ENCODE measurements at regions not wholly inside any gene's neighbourhood (a gene's known extent, or its start where the extent isn't known, plus 50 kb on each side); places are given as distances from the start of the nearest gene placed in this dataset.

DNA sequence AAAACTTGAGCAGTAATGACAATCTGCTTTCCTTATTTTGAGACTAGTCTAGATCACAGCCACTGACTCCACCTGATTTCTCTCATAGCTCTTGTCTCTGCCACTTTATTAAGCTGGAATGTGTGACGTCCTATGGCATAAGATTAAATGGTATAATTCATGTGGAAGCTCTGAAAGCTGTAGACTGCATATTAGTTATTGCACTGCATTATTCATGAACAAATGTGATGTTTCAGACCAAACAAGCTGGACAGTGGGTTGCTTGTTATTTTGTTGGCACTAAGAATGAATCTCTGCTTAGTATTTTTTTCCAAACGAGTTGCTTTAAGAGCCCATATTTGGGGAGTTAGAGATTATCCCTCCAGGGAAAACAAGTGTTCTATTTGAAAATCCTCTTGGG is 1218.5 kb downstream of the SUCLG1 start:
- Histone ChIP-seq H3K27ac (ENCODE audit: extremely low read depth, low read depth, low read length) (no peak overlapping the region), H3K4me1 (ENCODE audit: control insufficient read depth, insufficient read depth, low read length) (no peaks in the 10 kb centered on the region), H3K9me3 (ENCODE audit: control insufficient read depth, insufficient read depth, low read depth, low read length) (no peaks in the 10 kb centered on the region), H3K36me3 (ENCODE audit: control insufficient read depth in 2 of 2, insufficient read depth in 1 of 2, low read length in 2 of 2) (no peaks in the 10 kb centered on the region), H3K4me3 (ENCODE audit: low read depth, low read length) (no peak overlapping the region)
- POLR2A ChIA-PET, result no interaction called here
- TF ChIP-seq ZNF558 (tag by site-specific recombination; IDR thresholded peaks at IDR 0.05), result no peak
- no peak for TF ChIP-seq ZNF610 (tag by site-specific recombination; IDR thresholded peaks at IDR 0.05; ENCODE audit: borderline replicate concordance)
- TF ChIP-seq ZBTB7A (tag by site-specific recombination; IDR thresholded peaks at IDR 0.05; ENCODE audit: low read depth), result no peak
- TF ChIP-seq ZNF114 (tag by site-specific recombination; IDR thresholded peaks at IDR 0.05), result no peak
- TF ChIP-seq ZEB2 (tag by site-specific recombination; IDR thresholded peaks at IDR 0.05), result no peak
- TF ChIP-seq ZSCAN23 (tag by site-specific recombination; IDR thresholded peaks at IDR 0.05), result no peak
- TF ChIP-seq, protein P1, sequence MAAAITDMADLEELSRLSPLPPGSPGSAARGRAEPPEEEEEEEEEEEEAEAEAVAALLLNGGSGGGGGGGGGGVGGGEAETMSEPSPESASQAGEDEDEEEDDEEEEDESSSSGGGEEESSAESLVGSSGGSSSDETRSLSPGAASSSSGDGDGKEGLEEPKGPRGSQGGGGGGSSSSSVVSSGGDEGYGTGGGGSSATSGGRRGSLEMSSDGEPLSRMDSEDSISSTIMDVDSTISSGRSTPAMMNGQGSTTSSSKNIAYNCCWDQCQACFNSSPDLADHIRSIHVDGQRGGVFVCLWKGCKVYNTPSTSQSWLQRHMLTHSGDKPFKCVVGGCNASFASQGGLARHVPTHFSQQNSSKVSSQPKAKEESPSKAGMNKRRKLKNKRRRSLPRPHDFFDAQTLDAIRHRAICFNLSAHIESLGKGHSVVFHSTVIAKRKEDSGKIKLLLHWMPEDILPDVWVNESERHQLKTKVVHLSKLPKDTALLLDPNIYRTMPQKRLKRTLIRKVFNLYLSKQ (tag by site-specific recombination; IDR thresholded peaks at IDR 0.05; ENCODE audit: borderline replicate concordance), result no peak
- TF ChIP-seq, protein P2, sequence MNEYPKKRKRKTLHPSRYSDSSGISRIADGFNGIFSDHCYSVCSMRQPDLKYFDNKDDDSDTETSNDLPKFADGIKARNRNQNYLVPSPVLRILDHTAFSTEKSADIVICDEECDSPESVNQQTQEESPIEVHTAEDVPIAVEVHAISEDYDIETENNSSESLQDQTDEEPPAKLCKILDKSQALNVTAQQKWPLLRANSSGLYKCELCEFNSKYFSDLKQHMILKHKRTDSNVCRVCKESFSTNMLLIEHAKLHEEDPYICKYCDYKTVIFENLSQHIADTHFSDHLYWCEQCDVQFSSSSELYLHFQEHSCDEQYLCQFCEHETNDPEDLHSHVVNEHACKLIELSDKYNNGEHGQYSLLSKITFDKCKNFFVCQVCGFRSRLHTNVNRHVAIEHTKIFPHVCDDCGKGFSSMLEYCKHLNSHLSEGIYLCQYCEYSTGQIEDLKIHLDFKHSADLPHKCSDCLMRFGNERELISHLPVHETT (tag by site-specific recombination; IDR thresholded peaks at IDR 0.05), result no peak
- TF ChIP-seq ZNF837 (tag by site-specific recombination; IDR thresholded peaks at IDR 0.05), result no peak
- TF ChIP-seq ZNF626 (tag by site-specific recombination; IDR thresholded peaks at IDR 0.05), result no peak
- no peak for TF ChIP-seq HOXD13 (CRISPR knock-in tag; IDR thresholded peaks at IDR 0.05; ENCODE audit: borderline replicate concordance)
- TF ChIP-seq MYNN (tag by site-specific recombination; IDR thresholded peaks at IDR 0.05; ENCODE audit: borderline replicate concordance), result no peak
- TF ChIP-seq ZNF830 (tag by site-specific recombination; IDR thresholded peaks at IDR 0.05; ENCODE audit: low read depth), result no peak
- TF ChIP-seq, protein P3, sequence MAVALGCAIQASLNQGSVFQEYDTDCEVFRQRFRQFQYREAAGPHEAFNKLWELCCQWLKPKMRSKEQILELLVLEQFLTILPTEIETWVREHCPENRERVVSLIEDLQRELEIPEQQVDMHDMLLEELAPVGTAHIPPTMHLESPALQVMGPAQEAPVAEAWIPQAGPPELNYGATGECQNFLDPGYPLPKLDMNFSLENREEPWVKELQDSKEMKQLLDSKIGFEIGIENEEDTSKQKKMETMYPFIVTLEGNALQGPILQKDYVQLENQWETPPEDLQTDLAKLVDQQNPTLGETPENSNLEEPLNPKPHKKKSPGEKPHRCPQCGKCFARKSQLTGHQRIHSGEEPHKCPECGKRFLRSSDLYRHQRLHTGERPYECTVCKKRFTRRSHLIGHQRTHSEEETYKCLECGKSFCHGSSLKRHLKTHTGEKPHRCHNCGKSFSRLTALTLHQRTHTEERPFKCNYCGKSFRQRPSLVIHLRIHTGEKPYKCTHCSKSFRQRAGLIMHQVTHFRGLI (tag by site-specific recombination; IDR thresholded peaks at IDR 0.05), result no peak
- TF ChIP-seq ZNF433 (tag by site-specific recombination; IDR thresholded peaks at IDR 0.05; ENCODE audit: low read depth), result no peak
- no peak for TF ChIP-seq ZNF23 (tag by site-specific recombination; IDR thresholded peaks at IDR 0.05; ENCODE audit: borderline replicate concordance)
- TF ChIP-seq ZBTB8A (tag by site-specific recombination; IDR thresholded peaks at IDR 0.05), result no peak
- no peak for TF ChIP-seq ZNF423 (tag by site-specific recombination; IDR thresholded peaks at IDR 0.05)
- TF ChIP-seq ZNF544 (tag by site-specific recombination; IDR thresholded peaks at IDR 0.05), result no peak
- no peak for TF ChIP-seq ZNF529 (tag by site-specific recombination; IDR thresholded peaks at IDR 0.05; ENCODE audit: insufficient replicate concordance)
- CTCF ChIA-PET, result no interaction called here

DNA sequence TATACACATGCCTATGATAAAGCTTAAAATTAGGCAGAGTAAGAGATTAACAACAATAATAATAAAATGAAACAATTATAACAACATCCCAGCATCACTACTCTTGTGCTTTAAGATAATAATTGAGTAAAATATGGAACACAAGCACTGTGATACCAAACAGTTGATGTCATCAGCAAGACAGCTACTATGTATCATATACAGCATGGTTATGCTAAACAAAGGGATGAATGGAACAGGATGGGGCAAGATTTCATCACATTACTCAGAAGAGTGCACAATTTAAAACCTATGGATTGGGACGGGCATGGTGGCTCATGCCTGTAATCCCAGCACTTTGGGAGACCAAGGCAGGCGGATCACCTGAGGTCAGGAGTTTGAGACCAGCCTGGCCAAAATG is 1221.0 kb downstream of the SUCLG1 start:
- Histone ChIP-seq H3K27ac (ENCODE audit: extremely low read depth, low read depth, low read length) (no peak overlapping the region), H3K4me1 (ENCODE audit: control insufficient read depth, insufficient read depth, low read length) (no peaks in the 10 kb centered on the region), H3K9me3 (ENCODE audit: control insufficient read depth, insufficient read depth, low read depth, low read length) (no peaks in the 10 kb centered on the region), H3K36me3 (ENCODE audit: control insufficient read depth in 2 of 2, insufficient read depth in 1 of 2, low read length in 2 of 2) (no peaks in the 10 kb centered on the region), H3K4me3 (ENCODE audit: low read depth, low read length) (no peak overlapping the region)
- no peak for TF ChIP-seq FEZF1 (tag by site-specific recombination; IDR thresholded peaks at IDR 0.05)
- TF ChIP-seq ZNF664 (tag by site-specific recombination; IDR thresholded peaks at IDR 0.05), result no peak
- TF ChIP-seq, protein P4, sequence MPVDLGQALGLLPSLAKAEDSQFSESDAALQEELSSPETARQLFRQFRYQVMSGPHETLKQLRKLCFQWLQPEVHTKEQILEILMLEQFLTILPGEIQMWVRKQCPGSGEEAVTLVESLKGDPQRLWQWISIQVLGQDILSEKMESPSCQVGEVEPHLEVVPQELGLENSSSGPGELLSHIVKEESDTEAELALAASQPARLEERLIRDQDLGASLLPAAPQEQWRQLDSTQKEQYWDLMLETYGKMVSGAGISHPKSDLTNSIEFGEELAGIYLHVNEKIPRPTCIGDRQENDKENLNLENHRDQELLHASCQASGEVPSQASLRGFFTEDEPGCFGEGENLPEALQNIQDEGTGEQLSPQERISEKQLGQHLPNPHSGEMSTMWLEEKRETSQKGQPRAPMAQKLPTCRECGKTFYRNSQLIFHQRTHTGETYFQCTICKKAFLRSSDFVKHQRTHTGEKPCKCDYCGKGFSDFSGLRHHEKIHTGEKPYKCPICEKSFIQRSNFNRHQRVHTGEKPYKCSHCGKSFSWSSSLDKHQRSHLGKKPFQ (tag by site-specific recombination; IDR thresholded peaks at IDR 0.05), result no peak
- TF ChIP-seq ZNF174 (tag by site-specific recombination; IDR thresholded peaks at IDR 0.05), result no peak
- TF ChIP-seq ZNF341 (tag by site-specific recombination; IDR thresholded peaks at IDR 0.05; ENCODE audit: low read depth), result no peak
- TF ChIP-seq, protein P5, sequence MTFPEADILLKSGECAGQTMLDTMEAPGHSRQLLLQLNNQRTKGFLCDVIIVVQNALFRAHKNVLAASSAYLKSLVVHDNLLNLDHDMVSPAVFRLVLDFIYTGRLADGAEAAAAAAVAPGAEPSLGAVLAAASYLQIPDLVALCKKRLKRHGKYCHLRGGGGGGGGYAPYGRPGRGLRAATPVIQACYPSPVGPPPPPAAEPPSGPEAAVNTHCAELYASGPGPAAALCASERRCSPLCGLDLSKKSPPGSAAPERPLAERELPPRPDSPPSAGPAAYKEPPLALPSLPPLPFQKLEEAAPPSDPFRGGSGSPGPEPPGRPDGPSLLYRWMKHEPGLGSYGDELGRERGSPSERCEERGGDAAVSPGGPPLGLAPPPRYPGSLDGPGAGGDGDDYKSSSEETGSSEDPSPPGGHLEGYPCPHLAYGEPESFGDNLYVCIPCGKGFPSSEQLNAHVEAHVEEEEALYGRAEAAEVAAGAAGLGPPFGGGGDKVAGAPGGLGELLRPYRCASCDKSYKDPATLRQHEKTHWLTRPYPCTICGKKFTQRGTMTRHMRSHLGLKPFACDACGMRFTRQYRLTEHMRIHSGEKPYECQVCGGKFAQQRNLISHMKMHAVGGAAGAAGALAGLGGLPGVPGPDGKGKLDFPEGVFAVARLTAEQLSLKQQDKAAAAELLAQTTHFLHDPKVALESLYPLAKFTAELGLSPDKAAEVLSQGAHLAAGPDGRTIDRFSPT (tag by site-specific recombination; IDR thresholded peaks at IDR 0.05), result no peak
- no peak for TF ChIP-seq ZNF23 (tag by site-specific recombination; IDR thresholded peaks at IDR 0.05; ENCODE audit: borderline replicate concordance)
- TF ChIP-seq ZNF248 (tag by site-specific recombination; IDR thresholded peaks at IDR 0.05), result no peak
- TF ChIP-seq ZNF571 (tag by site-specific recombination; IDR thresholded peaks at IDR 0.05), result no peak
- ChIA-PET CTCF (no interaction called here), POLR2A (no interaction called here)

All from HEK293 (cell line).